ENCODE measurements at regions not wholly inside any gene's neighbourhood (a gene's known extent, or its start where the extent isn't known, plus 50 kb on each side); places are given as distances from the start of the nearest gene placed in this dataset.

GRCh38 chr7:145082366-145083161, 246.7 kb upstream of the TPK1 start:
- FAIRE-seq: no peak

- no peak for FAIRE-seq
Observed at GRCh38 chr7:145065473-145065872, 229.6 kb upstream of the TPK1 start.

GRCh38 chr7:145064114-145064513, 228.3 kb upstream of the TPK1 start:
- no peak for FAIRE-seq

DNA sequence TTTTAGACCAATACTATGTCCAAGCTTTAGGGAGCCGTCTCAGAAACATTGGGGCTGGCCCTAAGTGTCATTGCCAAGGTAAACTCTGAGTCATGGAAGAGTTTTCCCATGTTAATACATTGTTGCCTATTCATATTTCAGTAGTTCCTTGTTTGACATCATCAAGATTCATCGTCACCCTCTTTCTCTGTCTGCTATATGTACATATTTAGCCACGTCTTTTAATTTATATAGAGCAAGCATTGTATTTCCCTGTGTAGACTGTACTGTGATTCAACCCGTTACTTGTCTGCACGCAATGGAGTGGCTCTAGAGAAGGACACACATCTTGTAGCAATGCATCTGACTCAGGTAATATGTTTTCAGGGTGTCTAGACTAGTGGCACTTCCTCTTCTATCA, 217.9 kb upstream of the TPK1 start:
- FAIRE-seq: no peak

DNA sequence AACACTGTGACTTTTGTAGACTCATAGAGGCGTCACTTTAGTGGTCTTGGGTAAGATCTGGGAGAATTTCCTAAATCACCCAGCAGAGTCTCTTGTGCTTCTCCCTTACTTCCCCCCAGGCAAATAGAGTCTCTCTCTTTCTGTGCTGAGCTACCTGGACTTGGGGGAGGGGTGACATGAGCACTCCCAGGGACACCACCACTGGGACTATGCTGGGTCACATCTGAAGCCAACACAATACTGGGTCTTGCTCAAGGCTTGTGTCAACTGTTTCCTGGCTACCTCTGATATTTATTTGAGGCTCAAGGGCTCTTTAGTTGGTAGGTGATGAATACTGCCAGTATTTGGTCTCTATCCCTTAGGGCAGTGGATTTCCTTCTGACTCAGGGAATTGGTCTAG, 214.6 kb upstream of the TPK1 start:
- no peak for FAIRE-seq

GRCh38 chr7:145036604-145037405, 201.0 kb upstream of the TPK1 start:
- FAIRE-seq: peak; percentile 85

DNA sequence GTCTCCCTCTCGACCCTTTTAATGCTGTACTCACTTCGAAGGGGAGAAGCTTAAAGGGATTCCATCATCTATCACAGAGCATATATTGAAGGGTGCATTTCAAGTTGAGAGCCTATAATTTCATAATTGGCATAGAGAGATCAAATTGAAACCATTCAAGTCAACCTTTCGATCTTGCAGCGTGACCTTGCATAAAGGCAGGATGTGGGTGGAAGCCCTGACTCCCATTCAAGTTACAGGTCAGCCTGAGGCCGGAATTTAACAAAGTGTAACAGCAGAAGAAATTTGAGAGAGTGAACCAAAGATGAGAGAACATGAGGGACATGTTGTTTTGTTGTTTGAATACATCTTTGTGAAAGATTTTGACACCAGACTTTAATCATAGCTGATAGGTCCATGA, 195.3 kb upstream of the TPK1 start:
- no peak for FAIRE-seq

DNA sequence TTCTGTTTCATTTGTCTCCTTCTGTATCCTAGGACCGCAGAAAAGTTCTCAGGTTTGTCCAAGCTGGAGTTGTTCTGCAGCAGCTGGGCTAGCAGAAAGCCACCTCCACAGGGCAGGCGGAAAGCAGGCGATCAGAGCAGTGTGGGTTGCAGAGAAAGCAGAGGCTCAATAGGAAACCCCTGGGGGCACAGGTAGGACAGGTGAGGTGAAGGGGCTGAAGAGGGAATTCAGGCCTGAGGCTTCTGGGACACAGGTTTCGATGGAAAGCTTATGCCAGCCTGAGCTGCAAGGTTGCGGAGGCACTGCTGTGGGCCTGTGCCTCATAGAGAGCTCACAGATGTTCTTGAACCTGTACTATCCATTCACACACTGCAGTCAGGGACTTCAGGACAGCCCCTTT, 194.9 kb upstream of the TPK1 start:
- FAIRE-seq: no peak

DNA sequence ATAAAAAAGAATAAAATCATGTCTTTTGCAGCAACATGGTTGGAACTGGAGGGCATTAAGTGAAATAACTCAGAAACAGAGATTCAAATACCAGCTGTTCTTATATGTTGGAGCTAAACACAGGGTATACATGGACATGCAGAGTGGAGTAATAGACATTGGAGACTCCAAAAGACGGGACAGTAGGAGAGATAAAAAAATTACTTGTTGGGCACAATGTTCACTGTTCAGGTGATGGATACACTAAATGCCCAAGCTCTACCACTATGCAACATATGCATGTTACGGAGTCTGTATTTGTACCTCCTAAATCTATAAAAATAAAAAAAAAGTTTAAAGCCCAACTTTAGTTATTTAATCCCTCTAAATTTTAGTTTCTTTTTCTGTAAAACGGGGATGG, 184.6 kb upstream of the TPK1 start:
- no peak for FAIRE-seq

DNA sequence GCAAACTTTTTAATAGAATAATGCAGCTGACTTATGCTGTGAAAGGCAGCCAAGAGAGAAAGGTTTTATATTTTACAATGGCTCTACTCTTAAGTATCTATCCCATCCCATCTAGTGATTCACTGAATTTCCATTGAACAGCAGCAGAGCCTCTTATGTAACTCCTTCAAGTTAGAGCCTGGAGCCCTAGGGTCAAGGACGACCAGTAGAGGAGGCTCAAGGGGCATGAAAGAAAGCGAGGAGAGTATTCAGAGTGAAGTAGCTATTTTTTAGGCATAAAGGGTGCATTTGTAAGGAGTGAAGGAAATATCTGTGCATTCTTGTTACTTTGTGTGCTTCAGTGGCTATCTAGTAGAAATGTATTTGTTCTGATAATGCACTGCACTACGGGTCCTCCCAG, 180.2 kb upstream of the TPK1 start:
- no peak for FAIRE-seq

DNA sequence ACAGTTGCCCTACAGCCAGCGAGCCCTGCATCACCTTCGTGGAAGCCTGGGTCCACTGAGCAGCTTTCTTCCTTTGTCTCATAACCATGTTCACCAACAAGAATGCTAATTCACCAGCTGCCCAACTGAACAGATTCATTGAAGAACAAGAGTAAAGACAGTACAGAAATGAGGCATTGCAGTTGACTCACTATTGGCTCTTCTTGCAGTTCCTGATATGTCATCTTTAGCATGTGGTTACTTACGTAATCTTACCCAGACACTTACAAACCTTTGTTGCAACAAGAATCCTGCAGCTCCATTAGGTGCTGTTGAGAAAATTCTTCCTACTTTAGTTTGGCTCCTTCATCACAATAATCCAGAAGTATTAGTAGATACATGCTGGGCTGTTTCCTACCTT, 174.0 kb upstream of the TPK1 start:
- no peak for FAIRE-seq

- FAIRE-seq: no peak
Observed at GRCh38 chr7:145005601-145006000, 169.7 kb upstream of the TPK1 start.

GRCh38 chr7:144997512-144997911, 161.7 kb upstream of the TPK1 start:
- FAIRE-seq: no peak

DNA sequence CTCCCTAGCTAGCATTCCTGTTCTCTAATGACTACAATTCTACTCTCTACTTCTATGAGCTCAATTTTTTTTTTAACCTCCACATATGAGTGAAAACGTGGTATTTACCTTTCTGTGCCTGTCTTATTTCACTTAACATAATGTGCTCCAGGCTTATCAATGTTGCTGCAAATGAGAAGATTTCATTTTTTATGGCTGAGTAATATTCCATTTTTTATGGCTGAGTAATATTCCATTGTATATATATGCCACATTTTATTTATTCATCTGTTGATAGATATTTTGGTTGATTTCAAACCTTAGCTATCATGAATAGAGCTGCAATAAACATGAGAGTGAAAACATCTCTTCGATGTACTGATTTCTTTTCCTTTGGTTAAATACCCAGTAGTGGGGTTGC, 159.6 kb upstream of the TPK1 start:
- FAIRE-seq: no peak

- FAIRE-seq: no peak
Observed at GRCh38 chr7:144991041-144991440, 155.2 kb upstream of the TPK1 start.

GRCh38 chr7:144987686-144988085, 151.8 kb upstream of the TPK1 start:
- FAIRE-seq: no peak

DNA sequence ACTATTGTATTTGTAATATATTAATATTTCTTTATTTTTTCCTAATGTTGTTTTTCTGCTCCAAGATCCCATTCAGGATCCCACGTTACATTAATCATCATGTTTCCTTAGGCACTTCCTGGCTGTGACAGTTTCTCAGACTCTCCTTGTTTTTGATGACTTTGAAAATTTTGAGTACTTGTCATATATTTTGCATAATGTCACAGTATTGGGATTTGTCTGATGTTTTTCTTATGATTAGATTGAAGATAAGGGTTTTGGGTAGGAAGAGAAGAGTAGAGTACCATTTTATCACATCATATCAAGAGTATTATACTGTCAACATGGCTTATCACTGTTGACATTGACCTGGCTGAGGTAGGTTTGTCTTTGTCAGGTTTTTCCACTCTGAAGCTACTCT, 146.3 kb upstream of the TPK1 start:
- FAIRE-seq: no peak

DNA sequence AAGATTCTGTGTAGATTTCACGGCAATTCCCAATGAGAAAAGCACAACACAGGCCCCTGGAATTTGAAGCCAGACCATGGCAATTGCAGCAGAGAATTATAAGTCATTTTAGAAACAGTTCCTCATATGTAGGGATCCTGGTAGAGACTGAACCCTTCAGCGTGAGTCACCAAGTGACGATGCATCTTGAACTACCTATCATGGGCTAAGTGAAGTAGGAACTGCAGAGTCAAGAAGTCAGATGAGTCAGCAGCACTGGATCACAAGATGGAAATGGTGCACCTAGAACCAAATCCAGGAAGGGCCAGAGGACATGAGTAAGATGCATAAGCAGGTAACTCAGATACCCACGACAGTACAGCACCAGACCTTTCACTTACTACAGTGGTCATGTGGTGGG, 140.0 kb upstream of the TPK1 start:
- FAIRE-seq: no peak

DNA sequence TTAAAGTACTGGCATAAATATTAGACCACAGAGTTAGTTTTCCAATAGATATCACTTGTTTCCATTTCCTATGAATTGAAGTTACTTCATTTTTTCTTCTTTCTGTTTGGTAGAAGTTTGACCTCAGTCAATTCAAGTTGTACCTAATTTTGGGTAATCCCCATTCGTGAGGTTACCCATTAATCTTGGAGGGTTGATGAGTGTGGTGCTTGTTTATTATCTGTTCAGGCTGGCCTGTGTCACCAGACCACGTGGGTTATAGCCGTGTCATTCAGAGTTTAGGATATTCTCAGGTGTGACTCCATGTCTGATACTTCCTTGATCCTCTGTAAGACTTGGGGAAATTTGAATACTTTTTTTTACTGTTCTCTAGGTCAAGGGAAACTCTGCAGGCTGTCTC, 133.9 kb upstream of the TPK1 start:
- no peak for FAIRE-seq

DNA sequence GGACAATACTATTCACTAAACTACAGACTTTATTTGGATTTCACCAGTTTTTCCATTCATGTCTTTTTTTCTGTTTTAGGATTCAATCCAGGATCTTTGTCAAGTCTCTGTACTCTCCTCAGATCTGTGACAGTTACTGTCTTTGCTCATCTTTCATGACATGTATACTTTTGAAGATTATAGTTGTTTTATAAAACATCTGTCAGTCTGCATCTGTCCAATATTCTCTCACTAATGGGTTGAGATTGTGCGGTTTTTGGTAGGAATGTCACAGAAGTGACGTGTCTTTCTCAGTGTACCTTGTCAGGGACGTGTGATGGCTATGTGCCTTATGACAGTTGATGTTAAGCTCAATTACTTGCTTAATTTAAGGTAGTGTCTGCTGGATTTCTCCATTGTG, 124.9 kb upstream of the TPK1 start:
- FAIRE-seq: no peak

GRCh38 chr7:144957998-144958397, 122.1 kb upstream of the TPK1 start:
- FAIRE-seq: no peak

GRCh38 chr7:144955422-144955821, 119.6 kb upstream of the TPK1 start:
- FAIRE-seq: no peak

DNA sequence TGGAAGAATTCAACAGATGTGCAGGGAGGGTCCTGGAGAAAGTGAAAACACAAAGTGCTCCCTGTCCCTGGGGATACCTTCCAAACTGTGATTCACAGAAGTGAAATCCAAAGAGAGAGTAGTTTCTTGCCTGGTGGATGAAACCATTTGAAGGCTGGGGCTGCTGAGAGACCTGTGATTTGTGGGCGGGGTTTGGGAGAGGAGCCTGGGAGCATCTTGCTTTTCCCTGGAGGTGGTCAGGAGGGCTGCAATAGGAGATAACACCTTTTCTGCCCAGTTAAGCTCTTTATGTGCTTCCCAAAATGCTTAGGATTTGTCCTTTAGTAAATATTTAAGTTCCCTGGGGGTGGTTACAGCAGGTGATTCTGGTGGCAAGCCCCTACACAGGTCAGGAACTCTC, 105.3 kb upstream of the TPK1 start:
- FAIRE-seq: no peak

GRCh38 chr7:144937199-144937598, 101.3 kb upstream of the TPK1 start:
- FAIRE-seq: no peak

GRCh38 chr7:144936314-144936713, 100.5 kb upstream of the TPK1 start:
- FAIRE-seq: no peak
